ENCODE measurements at regions not wholly inside any gene's neighbourhood (a gene's known extent, or its start where the extent isn't known, plus 50 kb on each side); places are given as distances from the start of the nearest gene placed in this dataset.

DNA sequence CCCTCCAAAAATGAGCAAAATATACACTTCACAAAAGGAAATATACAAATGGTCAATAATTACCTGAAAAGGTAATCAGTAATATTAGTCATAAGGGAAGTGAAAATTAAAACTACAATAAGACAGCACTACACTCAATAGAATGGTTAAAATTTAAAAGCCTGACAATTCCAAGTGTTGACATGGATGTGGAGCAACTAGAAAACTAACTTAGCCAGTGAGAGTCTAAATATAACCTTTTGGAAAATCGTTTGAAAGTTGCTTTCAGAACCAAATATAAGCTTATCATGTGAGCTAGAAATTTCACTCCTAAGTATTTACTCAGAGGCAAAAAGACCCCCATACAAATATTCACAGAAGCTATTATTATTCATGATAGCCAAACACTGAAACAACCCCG, 105.1 kb upstream of the MVB12B start:
- DNase-seq (ENCODE audit: low spot score): no peak

DNA sequence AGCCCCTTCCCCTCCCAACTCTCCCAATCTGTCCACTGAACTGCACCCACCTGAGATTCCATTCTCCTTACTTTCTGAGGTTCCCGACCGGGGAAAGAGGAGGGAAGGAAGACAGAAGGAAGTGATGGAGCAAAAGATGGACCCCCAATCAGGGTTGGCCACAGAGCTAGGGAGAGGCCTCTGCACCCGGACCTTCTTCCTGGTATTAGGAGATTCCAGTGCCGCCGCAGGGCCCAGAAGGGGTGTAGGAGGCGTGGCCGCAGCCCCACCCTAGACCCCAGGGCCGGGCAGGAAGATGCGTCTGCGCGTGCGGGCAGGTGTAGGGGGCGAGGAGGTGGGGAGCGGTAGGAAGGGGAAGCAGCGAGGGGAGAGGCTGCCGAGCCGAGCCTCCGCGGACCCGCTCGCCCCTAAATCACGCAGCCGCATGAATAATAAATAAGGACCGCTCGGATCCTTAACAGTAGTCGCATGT, 104.2 kb upstream of the MVB12B start:
- no peak for DNase-seq (ENCODE audit: low spot score)

DNA sequence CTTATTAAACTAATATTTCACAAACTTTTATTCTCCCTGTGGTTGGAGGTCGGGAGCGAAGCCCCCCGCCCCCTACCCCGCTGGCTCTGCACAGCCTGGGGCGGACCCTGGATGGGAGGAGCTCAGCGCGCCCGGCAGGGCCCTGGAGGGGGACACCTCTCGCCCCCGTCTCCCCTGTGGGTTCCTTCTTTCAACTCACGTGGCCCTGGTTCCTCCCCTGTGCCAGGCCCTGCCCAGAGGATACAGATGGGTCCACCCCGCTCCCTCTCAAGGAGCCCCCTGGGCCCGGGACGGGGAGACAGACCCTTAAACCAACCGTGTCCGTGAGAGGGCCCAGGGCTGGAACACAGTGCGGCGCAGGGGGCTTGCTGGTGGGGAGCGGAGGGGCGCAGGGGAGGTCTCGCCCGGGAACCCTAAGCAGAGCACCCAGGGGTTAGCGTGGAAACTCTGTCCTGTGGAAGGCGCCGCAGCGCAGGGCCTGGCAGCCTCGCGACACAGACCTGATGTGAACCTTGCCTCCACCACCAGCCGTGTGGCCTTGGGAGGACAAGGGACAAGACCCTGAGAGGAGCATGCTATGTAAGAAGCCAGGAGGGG, 103.7 kb upstream of the MVB12B start:
- DNase-seq (ENCODE audit: low spot score): no peak

DNA sequence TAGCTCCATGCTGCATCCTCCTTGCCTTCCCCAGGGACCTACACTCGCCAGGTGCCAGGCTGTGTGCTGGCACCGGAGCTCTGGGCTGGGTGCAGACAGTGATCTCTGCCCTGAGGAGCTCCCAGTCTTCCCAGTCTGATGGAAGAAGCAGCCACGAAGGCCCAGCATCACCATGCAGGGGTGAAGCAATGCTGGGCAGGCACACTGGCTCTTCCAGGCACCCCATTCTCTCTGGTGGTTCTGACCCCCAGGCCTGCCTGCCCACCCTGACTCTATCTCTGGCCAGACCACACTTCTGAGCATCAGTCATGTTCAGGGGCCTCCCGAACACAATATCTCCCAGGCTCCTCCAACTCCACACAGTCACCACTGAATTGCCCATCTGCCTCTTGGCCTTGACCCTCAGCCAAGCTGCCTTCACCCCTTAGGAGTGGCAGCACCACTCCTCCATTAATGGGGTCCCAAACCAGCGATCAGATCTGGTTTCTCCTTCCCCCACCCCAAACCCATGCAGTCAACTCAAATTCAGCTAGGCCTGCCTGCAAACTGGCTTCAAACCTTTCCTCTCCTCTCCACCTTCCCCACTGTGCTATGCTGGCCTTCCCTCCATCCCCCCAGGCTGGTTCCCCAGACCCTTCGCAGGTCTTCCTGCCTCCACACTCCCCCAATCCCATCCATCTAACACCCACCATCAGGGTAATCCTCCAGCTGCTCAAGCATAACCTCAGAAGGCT, 102.7 kb upstream of the MVB12B start:
- no peak for DNase-seq (ENCODE audit: low spot score)

DNA sequence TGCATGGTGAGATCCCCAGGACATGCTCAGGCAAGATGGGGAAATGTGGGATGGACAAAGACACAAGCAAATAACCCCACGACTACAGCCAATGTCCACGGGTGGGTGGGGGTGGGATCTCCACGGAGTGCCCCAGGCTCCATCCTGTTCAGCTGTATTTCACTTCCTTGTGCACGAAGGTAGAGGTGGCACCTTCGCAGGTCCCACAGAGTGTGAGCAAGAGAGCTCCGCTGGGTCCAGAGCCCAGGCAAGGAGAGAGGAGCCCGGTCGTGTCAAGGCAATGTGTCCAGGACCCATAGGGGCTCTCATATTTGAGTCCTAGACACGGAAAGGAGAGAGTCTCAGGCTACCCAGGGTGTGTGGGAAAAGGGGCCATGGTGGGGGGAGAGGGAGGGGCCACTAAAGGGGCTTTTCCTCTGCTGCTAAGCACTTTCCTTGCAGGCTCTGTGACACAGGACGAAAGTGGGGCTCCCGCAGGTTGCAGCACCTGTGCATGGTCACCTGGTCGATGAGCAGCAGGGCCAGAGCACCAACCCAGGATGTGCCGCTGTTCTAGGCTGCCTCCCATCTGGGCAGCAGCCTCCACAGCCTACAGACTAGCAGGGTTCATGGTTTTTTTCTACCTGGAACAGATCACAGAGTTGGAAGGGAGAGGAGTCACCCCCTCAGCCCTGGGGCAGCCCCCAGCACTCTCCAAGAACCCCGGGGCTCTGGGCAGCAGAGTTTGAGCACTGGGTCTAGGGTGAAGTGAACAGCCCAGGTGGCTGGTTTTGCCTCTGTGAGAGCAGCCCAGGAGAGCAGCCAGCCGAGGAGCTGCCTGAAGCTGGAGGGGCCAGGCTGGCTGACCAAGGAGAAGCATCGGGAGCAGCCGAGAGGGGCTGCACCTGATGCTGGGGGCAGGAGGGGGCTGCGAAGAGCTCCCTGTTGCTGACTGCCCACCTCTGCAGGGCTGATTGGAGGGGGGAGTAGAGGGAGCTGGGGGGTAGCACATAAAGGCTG, 100.7 kb upstream of the MVB12B start:
- no peak for DNase-seq (ENCODE audit: low spot score)

DNA sequence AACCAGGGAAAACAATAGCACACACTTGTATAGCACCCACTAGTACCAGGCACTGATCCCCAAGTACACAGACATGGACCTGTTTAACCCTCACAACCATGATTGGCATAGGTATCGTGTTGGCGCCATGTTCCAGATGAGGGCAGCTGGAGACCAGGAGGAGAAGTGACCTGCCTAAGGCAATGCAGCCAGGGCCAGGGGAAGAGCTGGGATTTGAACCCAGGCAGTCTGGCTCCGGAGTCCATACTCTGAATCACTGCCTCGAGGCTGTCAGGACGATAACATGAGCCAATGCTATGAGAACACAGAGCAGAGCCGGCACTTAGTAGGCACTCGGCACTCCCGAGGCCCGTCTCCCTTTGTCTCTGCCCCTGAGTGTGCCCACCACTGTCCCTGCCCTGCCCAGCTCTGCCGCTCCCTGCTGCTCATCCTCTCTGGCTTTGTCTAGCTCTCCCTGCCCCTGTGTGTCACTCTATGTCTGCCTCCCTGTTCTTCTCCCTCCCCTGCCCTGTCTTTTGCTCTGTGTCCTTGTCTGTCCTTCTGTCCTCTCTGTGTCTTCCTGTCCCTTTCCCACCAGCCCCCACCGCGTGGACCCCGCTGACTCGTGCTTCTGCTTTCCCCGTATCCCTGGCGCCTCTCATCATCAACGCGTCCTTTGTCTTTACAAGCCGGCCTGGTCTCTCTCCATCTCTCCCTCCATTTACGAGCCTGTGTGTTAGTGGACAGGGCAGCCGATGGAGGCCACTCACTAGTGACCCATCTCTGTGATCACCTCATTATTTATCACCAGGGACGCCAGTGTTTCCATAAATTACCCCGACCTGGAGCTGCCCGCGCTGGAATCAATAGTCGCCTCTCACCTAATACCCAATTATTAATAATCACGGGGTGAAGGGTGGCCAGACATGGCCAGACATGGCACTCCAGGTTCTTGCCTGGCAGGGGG, 99.4 kb upstream of the MVB12B start:
- DNase-seq (ENCODE audit: low spot score): no peak

DNA sequence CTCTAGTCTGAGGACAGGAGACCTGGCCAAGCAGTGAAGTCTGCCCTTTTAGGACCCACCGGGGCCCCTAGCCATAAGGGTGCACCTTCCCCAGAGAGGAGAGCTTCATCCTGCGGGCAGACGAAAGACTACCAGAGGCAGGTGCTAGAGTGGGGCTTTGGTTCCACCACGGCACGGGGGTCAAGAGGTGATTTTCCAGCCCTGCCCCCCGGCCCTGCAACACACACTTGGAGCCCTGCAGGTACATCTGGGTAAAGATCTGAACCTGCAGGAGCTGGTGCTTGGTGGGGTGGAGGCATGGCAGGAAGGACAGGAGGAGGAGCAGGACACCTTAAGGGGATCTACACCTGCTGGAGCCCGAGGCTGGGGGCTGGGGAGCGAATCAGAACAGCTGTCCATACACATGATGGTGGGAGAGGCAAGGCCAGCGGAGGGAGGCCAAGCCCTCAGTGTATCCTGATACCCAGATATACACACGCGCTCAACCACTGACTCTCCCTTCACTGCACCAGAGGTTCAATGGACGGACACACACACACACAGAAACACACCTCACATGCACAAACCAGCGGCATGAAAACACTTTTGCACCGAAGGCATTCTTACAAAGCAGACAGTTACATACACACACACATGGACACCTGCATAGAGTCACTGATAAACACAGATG, 98.4 kb upstream of the MVB12B start:
- no peak for DNase-seq (ENCODE audit: low spot score)

DNA sequence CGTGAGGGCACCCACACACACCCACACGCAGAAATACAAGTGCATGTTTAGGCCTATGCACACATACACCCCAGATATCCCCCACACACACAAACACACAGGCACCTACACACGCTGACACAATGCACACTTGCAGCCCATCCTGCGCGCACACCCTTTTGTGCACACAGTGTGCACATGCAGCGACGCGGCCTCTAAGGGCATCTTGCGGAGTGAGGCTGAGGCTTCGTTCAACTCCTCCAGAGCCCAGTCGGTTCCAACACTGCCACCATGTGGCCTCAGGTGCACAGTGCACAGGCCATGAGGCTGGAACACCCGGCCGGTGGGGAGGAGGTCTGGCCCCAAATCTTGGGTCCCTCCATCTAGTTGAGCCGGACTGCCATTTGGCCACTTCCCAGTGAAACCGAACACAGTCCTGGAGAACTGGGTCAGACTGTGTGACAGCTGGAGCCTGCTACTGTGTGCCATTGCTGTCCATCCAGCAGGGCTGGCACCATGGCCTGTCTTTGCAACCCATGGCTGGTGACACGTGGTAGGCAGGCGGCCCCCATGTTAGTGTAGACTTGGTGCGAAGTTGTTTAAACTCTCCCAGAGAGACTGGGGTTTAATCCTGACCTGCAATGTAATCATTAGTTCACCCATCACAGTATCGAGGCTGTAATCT, 97.7 kb upstream of the MVB12B start:
- peak; percentile 64 for DNase-seq (ENCODE audit: low spot score)

DNA sequence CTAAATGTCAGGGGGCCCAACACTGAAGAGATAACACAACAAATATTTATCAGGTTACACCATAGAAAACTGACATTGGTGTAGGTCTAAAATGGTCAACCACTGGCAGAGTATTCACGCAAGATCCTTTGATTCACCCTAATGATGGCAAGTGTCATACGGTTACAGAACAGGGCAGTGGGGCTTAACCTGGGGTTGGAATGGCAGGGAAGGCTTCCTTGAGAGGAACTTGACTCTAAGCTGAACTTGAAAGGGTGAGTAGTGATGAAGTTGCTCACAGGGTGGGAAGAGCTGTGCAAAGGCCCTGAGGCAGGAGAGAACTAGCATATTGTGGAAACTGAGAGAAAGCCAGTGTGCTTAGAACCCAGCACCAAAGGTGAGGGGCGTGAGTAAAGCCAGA, 97.1 kb upstream of the MVB12B start:
- no peak for DNase-seq (ENCODE audit: low spot score)

DNA sequence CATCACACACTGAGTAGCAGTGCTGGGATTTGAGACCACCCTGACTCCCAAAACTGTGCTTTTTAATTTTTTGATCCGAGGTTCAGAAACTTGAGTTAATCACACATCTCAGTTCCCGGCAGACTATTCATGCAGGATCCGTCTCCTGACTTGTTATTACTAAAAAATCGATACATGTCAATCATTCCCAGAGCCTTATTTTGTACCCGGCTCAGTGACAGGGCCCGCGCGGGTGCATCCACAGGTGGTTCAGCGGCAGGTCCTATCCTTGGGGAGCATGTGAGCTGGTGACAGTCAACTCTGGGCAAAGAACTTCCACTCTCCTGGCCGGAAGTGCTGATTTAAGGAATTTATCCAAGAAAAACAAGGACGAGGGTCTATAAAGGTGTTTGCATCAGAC, 95.9 kb upstream of the MVB12B start:
- no peak for DNase-seq (ENCODE audit: low spot score)

DNA sequence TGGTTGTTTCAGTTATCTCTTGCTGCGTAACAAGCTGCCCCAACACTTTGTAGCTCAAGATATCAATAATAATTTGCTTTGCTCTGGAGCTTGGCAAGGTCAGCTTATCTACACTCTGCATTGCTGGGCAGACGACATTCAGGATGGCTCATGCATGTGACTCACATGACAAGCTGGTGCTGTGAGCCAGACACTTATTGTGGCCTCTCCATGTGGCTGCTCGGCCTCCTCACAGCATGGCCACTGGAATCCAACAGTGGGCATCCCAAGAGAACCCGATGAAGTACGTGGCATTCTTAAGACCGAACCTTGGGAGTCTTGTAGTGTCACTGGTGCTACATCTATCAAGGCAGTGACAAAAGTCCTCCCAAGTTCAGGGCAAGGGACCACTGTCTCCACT, 94.2 kb upstream of the MVB12B start:
- peak; percentile 3 for DNase-seq (ENCODE audit: low spot score)

DNA sequence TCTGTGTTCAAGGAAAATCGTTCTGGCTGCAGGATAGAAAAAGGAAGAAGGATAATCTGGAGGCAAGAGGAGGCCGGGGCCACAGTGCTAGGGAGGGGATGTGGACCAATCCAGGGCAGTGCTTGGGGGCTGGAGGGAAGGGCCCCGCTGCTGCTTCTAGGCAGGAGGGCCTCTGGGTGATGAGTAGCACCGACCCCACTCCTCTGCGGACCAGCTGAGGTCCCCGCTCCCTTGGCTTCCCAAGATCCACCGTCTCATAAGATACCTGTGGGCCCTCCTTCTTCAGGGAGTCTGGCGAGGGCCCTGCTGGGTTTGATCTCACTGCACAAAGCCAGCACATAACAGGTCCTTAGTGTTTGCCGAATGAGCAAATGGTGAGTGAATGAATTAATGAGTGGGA, 93.5 kb upstream of the MVB12B start:
- no peak for DNase-seq (ENCODE audit: low spot score)

DNA sequence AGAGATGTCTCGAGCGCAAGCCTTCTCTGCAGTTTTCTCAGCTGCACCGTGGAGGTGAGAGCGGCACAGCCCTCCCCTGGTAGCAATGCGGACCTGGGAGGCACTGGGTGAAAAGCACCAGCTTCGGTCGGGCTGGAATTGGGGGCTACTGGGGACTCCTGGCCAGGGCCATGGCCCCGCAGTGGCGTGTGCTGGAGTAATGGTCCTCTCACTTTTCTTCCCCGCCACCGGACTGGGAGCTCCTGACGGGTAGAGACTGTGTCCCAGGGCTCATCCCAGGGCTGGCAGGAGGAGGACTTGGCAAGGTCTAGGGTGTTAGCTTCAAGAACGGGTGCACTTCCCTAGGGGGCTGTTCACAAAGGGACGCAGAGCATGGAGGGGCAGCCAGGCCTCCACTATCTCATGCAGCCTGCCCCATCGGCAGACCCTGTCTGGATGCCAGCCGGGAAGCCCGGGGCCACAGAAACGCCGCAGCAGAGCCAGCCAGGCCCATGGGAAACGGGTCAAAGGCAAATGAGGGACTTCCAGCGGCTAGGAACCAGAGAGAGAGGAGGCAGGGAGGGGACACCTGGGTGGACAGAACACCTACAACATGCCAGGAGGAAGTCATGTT, 92.6 kb upstream of the MVB12B start:
- no peak for DNase-seq (ENCODE audit: low spot score)

DNA sequence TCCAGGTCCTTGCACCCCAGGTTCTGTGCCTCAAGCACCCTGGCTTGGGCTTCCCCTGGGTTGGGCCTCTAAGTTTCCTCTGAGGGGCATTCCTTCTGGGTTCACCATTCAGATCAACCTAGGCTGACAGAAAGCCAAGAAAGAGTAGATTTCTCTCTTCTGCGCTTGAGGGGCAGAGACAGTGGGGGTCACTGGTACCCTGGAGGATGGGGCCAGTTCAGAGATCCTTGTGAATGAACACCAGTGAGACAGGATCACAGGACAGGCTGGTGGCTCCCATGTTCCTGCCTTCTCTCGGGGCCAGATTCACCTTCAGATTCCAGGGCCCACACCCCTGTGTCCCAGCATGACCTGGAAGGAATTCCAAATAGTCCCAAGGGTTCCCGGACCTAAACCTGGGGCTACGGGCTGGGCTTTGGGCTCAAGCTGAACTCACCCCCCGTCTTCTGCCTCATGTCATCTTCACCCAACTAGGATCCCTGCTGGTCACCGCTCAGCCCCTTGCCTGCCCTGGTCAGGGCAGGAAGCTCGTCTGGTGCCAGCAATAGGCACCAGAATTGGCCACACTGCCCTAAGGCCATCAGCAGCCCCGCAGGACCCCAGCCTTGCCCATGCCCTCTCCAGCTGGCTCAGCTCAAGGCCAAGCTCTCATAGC, 91.8 kb upstream of the MVB12B start:
- DNase-seq (ENCODE audit: low spot score): no peak

DNA sequence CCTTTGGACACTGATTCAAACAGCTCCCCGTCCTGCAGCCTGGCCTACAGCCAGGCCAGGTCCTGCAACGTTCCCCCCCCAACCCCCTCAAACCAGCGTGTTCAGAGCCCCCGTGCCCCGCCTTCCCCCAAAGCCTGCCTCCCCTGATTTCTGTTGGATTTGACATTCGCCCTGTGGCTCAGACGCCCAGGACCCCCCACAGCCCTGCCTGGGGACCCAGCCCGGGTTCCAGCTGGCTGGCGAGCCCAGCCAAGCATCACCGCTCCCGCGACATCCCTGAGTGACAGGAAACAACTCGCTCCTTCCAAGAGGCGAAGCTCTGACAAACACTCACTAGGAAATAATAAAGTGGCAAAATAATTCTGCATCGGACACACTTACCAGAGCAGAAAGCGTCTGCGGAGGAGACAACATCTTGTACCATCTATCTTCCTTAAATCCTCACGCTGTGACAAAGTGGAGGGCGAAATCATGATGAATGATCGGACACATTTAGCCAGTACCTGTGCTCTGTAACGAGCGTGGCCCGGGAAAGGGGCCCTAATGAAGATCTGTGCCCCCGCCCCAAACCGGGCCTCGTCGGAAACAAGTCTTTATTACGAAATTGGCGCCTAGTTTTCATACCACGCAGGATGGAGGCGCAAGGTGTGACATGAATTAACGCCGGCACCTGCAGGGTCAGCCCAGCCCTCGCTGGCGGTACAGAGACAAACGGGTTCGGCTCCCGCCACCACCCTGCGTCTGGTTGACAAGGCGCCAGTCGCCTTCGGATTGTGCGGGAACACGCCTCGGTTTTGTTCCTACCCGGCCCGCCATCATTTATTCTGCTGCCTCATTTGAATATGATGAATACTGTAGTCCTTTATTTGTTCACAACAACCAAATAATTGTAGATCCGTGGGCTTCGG, 91.0 kb upstream of the MVB12B start:
- peak; percentile 3 for DNase-seq (ENCODE audit: low spot score)

DNA sequence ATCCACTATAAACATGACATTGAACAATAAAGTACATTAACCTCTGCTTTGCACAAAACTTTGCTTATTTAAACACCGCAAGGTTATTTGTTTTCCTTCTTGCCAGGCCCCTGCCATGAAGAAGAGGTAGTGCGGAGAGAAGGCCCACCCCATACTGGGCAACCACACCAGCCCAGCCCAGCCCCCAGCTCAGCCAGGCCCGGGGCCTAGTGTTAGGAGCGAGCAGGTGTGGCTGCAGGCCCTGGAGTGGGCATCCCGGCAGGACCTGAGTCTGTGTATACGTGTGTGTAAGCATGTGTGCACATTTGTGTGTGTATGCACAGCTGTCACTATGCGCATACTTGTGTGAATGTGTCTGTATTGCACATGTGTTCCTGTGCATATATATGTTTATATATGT, 90.4 kb upstream of the MVB12B start:
- DNase-seq (ENCODE audit: low spot score): no peak

DNA sequence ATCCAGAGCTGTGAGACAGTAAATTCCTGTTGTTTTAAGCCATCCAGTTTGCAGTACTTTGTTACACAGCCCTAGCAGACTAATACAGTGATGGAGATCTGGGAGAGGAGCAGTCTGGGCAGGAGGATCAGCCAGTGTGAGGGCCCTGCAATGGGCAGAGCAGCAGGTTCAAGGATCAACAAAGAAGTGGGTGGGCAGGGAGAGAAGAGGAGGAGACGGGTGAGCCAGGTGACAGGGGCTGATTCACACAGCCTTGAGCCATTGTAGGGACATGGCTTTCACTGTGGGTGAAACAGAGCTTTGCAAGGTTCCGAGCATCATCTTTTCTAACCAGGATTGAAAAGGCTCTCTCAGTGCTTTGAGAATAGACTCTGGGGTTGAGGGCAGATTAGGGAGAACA, 88.2 kb upstream of the MVB12B start:
- DNase-seq (ENCODE audit: low spot score): no peak

DNA sequence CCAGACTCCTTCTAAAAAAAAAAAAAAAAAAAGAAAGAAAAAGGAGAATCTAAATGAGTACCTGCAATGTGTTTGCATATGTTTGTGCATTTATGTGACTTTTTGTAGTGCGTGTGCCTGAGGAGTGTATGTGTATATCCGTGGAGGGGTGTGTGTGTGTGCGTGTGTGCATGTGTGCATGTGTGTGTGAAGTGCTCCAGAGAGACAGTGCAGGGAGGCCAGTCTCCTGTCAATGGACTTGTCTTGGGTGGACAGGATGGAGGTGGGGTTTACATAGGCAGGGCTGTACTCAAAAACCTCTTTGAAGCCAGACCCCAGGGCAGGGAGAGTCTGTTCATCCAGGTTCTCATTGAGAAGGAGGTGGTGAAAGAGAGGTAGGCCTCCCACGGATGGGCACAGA, 87.1 kb upstream of the MVB12B start:
- DNase-seq (ENCODE audit: low spot score): no peak

All from kidney tubule cell (primary cell).